GM19238 (cell line): ENCODE measurements at regions not wholly inside any gene's neighbourhood (a gene's known extent, or its start where the extent isn't known, plus 50 kb on each side); places are given as distances from the start of the nearest gene placed in this dataset.

Source experiments
- DNase-seq: peaks from one replicate; pipeline ENCODE4 v3.0.0; 2011; ENCODE audit warnings: low spot score; ENCODE audit not compliant: insufficient read length

DNA sequence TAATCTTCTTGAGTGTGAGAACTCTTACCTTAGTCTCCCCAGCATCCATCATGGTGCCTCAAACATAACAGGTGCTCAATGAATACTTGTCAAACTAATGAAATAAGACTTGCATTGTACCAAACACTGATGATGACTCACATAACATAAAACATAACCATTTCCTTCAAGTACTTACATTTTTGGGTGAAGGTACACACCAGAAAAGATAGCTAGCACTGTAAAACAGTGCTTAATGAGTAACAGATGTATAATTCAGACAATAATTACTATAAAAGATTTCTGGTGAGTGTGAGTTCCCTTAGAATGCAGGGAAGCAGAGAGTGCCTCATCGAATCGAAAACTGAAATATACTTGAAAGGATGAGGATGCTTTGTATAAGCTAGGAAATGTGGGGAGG, 70.1 kb upstream of the HCCS start:
- DNase-seq, result no peak

DNA sequence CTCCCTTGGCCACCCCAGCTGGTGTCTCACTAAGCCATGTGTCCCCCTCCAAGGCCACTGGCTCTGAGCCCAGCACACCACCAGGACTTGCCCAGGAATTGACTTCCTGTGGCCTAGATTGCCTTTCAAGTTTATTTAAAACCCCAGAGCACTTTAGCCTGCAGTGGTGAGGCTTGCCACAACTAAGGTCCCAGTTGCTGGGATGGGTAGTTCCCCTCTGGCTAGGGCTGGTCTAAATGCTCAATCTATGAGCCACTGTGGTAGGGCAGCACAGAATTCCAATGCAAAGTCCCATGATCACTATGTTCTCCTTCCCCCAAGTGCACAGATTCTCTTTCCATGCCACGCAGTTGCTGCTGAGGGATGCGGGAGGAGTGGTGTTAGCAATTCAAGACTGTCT, 61.1 kb upstream of the HCCS start:
- no peak for DNase-seq

DNA sequence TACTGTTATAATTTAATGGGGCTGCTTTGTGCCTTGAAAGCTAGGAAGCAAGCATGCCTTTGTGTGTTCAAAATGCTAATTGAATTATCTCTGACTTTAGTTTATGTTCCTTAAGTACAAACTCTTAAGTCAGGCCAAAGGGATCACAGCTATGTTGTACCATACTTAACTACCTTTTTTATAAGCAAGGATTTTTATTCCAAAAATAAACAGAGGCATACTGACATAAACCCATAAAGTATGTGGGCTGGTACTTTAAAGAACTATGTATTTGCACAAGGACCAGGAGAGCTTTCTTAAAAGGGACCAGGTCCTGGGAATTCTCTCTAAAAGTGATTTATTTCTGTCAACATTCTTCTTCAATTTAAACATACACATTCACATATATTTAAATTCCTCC, 57.8 kb upstream of the HCCS start:
- DNase-seq, result no peak

DNA sequence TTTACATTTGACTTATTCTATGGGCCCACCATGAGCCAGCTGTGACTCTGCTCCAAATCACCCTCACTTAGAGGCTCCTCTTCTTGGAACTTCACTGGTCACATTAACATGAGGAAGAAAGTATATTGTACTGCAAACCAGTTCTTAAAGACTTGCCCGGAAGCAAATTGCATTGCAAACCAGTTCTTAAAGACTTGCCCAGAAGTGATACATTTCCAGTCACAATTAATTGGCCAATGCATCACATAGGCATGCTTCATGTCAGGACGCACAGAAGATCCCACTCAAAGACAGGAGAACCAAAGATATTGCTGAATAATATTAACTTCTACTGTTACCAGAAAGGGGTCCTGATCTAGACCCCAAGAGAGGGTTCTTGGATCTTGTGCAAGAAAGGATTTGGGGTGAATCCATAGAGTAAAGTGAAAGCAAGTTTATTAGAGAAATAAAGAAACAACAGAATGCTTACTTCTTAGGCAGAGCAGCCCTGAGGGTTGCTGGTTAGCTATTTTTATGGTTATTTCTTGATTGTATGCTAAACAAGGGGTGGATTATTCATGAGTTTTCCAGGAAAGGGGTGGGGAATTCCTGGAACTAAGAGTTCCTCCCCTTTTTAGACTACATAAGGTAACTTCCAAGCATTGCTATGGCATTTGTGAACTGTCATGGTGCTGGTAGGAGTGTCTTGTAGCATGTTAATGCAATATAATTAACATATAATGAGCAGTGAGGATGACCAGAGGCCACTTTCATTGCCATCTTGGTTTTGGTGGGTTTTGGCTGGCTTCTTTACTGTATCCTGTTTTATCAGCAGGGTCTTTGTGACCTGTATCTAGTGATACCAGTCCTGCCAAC, 54.6 kb upstream of the HCCS start:
- no peak for DNase-seq

DNA sequence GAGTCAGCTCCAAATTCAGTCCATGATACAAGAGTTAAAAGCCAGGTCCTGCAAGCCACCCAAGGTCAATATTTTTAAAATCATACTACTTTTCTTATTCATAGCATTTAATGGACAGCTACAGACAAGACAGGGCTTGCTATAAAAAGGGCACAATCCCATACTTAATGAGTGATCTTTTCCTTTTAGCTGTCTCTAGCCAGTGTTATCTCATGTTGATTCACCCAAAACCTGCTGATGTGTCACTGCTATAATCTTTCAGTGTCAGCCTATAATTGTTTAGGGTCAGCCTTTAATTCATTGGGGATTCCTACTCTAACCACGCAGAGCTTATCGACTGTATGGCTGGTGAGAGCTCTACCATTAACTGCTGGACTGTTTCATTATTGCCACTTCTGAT, 51.2 kb upstream of the HCCS start:
- no peak for DNase-seq
